HepG2 (cell line): ENCODE measurements at regions not wholly inside any gene's neighbourhood (a gene's known extent, or its start where the extent isn't known, plus 50 kb on each side); places are given as distances from the start of the nearest gene placed in this dataset.
A peak's percentile ranks its signal among the peaks of the same experiment; 100 is the strongest.

ENCODE experiments used
- ATF2 ChIP-seq: sonication (generic); formaldehyde crosslinking; IDR thresholded peaks from 2 replicates; pipeline ENCODE4 v1.4.0; 2020; ENCODE audit warnings: missing genetic modification reagents
- GLI4 ChIP-seq: sonication (generic); formaldehyde crosslinking; IDR thresholded peaks from 2 replicates; pipeline ENCODE4 v1.5.1; 2020; ENCODE audit warnings: missing genetic modification reagents, mild to moderate bottlenecking, moderate library complexity, borderline replicate concordance
- HNRNPH1 ChIP-seq: fragments of 200-400 bp; formaldehyde crosslinking; optimal IDR thresholded peaks from 2 replicates; pipeline ENCODE3; 2017; ENCODE audit warnings: mild to moderate bottlenecking, low read depth, low read length
- NRL ChIP-seq: sonication (generic); formaldehyde crosslinking; IDR thresholded peaks from 2 replicates; pipeline ENCODE4 v1.5.0; 2020; ENCODE audit warnings: missing genetic modification reagents, mild to moderate bottlenecking, moderate library complexity, borderline replicate concordance
- PPARG ChIP-seq: conservative IDR thresholded peaks from 2 replicates; pipeline ENCODE4 v1.6.1; 2016; ENCODE audit warnings: missing biosample characterization, missing genetic modification reagents
- RFXAP ChIP-seq: sonication (generic); formaldehyde crosslinking; IDR thresholded peaks from 2 replicates; pipeline ENCODE4 v1.4.0; 2020; ENCODE audit warnings: missing genetic modification reagents, borderline replicate concordance
- RXRA ChIP-seq: sonication (generic); formaldehyde crosslinking; IDR thresholded peaks from 2 replicates; pipeline ENCODE4 v1.5.1; 2020; ENCODE audit warnings: missing genetic modification reagents
- ZNF468 ChIP-seq: sonication (generic); formaldehyde crosslinking; IDR thresholded peaks from 2 replicates; pipeline ENCODE4 v1.8.0; 2022; ENCODE audit warnings: mild to moderate bottlenecking, moderate library complexity, missing genetic modification reagents
- TF ChIP-seq, protein P1 (sequence below), 2 experiments: fragments of 450-650 bp in 1 of 2; sonication (generic) in 1 of 2; formaldehyde crosslinking in 1 of 2; IDR thresholded peaks; 2 replicates each; pipeline versions ENCODE4 v1.6.1 to v1.8.0; 2016 to 2022; ENCODE audit warnings: antibody characterized with exemption in 1 of 2, mild to moderate bottlenecking in 1 of 2, missing genetic modification reagents in 1 of 2
- TF ChIP-seq, protein P2 (sequence below): sonication (generic); formaldehyde crosslinking; IDR thresholded peaks from 2 replicates; pipeline ENCODE4 v1.4.0; 2020; ENCODE audit warnings: mild to moderate bottlenecking, missing genetic modification reagents
- TF ChIP-seq, protein P3 (sequence below): sonication (generic); formaldehyde crosslinking; IDR thresholded peaks from 2 replicates; pipeline ENCODE4 v1.5.0; 2020; ENCODE audit warnings: mild to moderate bottlenecking, missing genetic modification reagents
- TF ChIP-seq, protein P4 (sequence below): sonication (generic); formaldehyde crosslinking; IDR thresholded peaks from 2 replicates; pipeline ENCODE4 v1.4.0; 2020; ENCODE audit warnings: mild to moderate bottlenecking, missing genetic modification reagents

DNA sequence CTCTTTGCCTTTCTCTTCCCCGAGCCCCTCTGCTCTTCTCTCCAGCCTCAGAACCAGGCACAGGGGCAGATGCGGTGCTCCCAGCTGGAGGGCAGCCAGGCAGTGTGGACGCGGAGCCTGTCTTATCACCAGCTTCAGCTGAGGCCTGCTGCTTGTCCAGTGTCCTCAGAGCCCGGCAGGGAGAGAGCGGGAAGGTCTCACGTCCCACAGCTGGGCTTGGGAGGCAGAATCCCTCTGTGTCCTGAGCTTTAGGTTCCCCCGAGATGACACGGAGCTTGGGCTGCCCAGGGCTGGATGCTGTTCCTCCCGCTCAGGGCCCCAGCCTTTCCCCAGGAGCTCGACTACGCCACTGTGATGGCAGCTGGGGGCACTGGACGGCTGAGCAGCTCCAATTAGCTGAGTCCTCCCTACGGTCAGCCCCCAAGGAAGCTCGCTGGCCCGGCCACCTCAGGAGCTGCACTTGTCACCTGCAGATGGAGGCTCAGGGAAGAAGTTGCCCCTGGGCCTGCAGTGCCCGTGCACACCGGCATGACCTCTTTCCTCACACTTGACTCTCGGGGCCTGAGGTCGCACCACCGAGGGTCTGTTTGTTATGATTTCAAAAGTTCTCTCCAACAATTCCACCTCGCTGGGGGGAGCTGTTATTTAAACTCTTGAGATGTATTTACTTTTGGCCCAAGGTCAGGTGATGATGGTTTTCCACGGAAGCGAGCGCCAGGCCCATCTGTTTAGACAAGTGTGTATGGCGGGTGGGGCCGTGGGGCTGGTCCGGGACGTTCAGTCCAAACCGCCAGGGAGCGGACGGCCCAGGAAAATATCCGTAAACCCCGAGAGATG, 127.3 kb downstream of the SIK1 start (continued):
- TF ChIP-seq NRL (CRISPR knock-in tag) (peak; percentile 20; the same call in 1 of the 2 replicates), RFXAP (CRISPR knock-in tag) (no peak), RXRA (peak; percentile 72; the same call in 1 of the 2 replicates), HNRNPH1 (no peak), ATF2 (CRISPR knock-in tag) (peak; percentile 52; the same call in 1 of the 2 replicates), ZNF468 (CRISPR knock-in tag) (no peak), GLI4 (CRISPR knock-in tag) (no peak), PPARG (CRISPR knock-in tag) (peak; percentile 46; the same call in 1 of the 2 replicates)
- TF ChIP-seq, protein P1, sequence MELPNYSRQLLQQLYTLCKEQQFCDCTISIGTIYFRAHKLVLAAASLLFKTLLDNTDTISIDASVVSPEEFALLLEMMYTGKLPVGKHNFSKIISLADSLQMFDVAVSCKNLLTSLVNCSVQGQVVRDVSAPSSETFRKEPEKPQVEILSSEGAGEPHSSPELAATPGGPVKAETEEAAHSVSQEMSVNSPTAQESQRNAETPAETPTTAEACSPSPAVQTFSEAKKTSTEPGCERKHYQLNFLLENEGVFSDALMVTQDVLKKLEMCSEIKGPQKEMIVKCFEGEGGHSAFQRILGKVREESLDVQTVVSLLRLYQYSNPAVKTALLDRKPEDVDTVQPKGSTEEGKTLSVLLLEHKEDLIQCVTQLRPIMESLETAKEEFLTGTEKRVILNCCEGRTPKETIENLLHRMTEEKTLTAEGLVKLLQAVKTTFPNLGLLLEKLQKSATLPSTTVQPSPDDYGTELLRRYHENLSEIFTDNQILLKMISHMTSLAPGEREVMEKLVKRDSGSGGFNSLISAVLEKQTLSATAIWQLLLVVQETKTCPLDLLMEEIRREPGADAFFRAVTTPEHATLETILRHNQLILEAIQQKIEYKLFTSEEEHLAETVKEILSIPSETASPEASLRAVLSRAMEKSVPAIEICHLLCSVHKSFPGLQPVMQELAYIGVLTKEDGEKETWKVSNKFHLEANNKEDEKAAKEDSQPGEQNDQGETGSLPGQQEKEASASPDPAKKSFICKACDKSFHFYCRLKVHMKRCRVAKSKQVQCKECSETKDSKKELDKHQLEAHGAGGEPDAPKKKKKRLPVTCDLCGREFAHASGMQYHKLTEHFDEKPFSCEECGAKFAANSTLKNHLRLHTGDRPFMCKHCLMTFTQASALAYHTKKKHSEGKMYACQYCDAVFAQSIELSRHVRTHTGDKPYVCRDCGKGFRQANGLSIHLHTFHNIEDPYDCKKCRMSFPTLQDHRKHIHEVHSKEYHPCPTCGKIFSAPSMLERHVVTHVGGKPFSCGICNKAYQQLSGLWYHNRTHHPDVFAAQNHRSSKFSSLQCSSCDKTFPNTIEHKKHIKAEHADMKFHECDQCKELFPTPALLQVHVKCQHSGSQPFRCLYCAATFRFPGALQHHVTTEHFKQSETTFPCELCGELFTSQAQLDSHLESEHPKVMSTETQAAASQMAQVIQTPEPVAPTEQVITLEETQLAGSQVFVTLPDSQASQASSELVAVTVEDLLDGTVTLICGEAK (IDR thresholded peaks at IDR 0.05) = no peak
- TF ChIP-seq, protein P1 (CRISPR knock-in tag; IDR thresholded peaks at IDR 0.05) = peak; percentile 36; the same call in 1 of the 2 replicates
- TF ChIP-seq, protein P2, sequence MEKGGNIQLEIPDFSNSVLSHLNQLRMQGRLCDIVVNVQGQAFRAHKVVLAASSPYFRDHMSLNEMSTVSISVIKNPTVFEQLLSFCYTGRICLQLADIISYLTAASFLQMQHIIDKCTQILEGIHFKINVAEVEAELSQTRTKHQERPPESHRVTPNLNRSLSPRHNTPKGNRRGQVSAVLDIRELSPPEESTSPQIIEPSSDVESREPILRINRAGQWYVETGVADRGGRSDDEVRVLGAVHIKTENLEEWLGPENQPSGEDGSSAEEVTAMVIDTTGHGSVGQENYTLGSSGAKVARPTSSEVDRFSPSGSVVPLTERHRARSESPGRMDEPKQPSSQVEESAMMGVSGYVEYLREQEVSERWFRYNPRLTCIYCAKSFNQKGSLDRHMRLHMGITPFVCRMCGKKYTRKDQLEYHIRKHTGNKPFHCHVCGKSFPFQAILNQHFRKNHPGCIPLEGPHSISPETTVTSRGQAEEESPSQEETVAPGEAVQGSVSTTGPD = peak; percentile 86
- TF ChIP-seq, protein P3, sequence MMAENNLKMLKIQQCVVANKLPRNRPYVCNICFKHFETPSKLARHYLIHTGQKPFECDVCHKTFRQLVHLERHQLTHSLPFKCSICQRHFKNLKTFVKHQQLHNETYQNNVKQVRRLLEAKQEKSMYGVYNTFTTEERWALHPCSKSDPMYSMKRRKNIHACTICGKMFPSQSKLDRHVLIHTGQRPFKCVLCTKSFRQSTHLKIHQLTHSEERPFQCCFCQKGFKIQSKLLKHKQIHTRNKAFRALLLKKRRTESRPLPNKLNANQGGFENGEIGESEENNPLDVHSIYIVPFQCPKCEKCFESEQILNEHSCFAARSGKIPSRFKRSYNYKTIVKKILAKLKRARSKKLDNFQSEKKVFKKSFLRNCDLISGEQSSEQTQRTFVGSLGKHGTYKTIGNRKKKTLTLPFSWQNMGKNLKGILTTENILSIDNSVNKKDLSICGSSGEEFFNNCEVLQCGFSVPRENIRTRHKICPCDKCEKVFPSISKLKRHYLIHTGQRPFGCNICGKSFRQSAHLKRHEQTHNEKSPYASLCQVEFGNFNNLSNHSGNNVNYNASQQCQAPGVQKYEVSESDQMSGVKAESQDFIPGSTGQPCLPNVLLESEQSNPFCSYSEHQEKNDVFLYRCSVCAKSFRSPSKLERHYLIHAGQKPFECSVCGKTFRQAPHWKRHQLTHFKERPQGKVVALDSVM = 0 out of 2 replicates have a peak, but pooled peaks have one; percentile 20
- TF ChIP-seq, protein P4, sequence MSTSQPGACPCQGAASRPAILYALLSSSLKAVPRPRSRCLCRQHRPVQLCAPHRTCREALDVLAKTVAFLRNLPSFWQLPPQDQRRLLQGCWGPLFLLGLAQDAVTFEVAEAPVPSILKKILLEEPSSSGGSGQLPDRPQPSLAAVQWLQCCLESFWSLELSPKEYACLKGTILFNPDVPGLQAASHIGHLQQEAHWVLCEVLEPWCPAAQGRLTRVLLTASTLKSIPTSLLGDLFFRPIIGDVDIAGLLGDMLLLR (CRISPR knock-in tag) = 0 out of 2 replicates have a peak, but pooled peaks have one; percentile 24
